ENCODE measurements at regions not wholly inside any gene's neighbourhood (a gene's known extent, or its start where the extent isn't known, plus 50 kb on each side); places are given as distances from the start of the nearest gene placed in this dataset.

GRCh38 chr5:60340326-60340725, 359.6 kb downstream of the DEPDC1B start:
- WGBS: 69% methylated on average over 1 of the region's 1 CpG

GRCh38 chr5:60339691-60340201, 360.2 kb downstream of the DEPDC1B start:
- H3K4me3 ChIP-seq: no peak overlapping the region
- WGBS: 48% methylated on average over 12 of the region's 12 CpGs
- peaks cover 12% of the 10 kb centered on the region for H3K4me1 ChIP-seq
- DNase-seq (ENCODE audit: low spot score in 2 of 2): peak in 1 of 2 donors; percentile 61
- TF ChIP-seq EP300 (IDR thresholded peaks at IDR 0.05) (no peak), POLR2AphosphoS5 (IDR thresholded peaks at IDR 0.05) (no peak), POLR2A (IDR thresholded peaks at IDR 0.05) (no peak), CTCF (IDR thresholded peaks at IDR 0.05) (no peak)
- no peaks in the 10 kb centered on the region for H3K9me3 ChIP-seq
- no peaks in the 10 kb centered on the region for H3K27me3 ChIP-seq
- H3K36me3 ChIP-seq: no peaks in the 10 kb centered on the region
- H3K27ac ChIP-seq: peak overlapping the region; percentile 0

More at GRCh38 chr5:60340326-60340725, 359.6 kb downstream of the DEPDC1B start:
- H3K27ac ChIP-seq: peak overlapping the region; percentile 0
- TF ChIP-seq CTCF (IDR thresholded peaks at IDR 0.05) (no peak), POLR2AphosphoS5 (IDR thresholded peaks at IDR 0.05) (no peak), EP300 (IDR thresholded peaks at IDR 0.05) (no peak), POLR2A (IDR thresholded peaks at IDR 0.05) (no peak)
- H3K9me3 ChIP-seq: no peaks in the 10 kb centered on the region
- H3K27me3 ChIP-seq: no peaks in the 10 kb centered on the region
- peaks cover 12% of the 10 kb centered on the region for H3K4me1 ChIP-seq
- no peaks in the 10 kb centered on the region for H3K36me3 ChIP-seq
- H3K4me3 ChIP-seq: no peak overlapping the region
- no peak for DNase-seq (ENCODE audit: low spot score in 2 of 2)

GRCh38 chr5:60338846-60339245, 361.1 kb downstream of the DEPDC1B start:
- Histone ChIP-seq H3K36me3 (no peaks in the 10 kb centered on the region), H3K9me3 (no peaks in the 10 kb centered on the region), H3K27me3 (no peaks in the 10 kb centered on the region), H3K27ac (no peak overlapping the region), H3K4me3 (no peak overlapping the region), H3K4me1 (peaks cover 12% of the 10 kb centered on the region)
- TF ChIP-seq POLR2AphosphoS5 (IDR thresholded peaks at IDR 0.05): no peak
- TF ChIP-seq CTCF (IDR thresholded peaks at IDR 0.05): no peak
- no peak for TF ChIP-seq EP300 (IDR thresholded peaks at IDR 0.05)
- TF ChIP-seq POLR2A (IDR thresholded peaks at IDR 0.05): no peak
- 90% methylated on average over 3 of the region's 3 CpGs for whole genome bisulfite sequencing
- DNase-seq (ENCODE audit: low spot score in 2 of 2): no peak

- Histone ChIP-seq H3K4me3 (no peak overlapping the region), H3K36me3 (no peaks in the 10 kb centered on the region)
Observed at GRCh38 chr5:60336491-60336890, 363.5 kb downstream of the DEPDC1B start.

GRCh38 chr5:60335913-60336312, 364.1 kb downstream of the DEPDC1B start:
- H3K4me1 ChIP-seq: peaks cover 12% of the 10 kb centered on the region
- no peak overlapping the region for H3K4me3 ChIP-seq
- no peaks in the 10 kb centered on the region for H3K9me3 ChIP-seq
- no peak for TF ChIP-seq POLR2A (IDR thresholded peaks at IDR 0.05)
- no peak for TF ChIP-seq POLR2AphosphoS5 (IDR thresholded peaks at IDR 0.05)
- TF ChIP-seq CTCF (IDR thresholded peaks at IDR 0.05): no peak
- no peak for TF ChIP-seq EP300 (IDR thresholded peaks at IDR 0.05)
- H3K36me3 ChIP-seq: no peaks in the 10 kb centered on the region
- DNase-seq (ENCODE audit: low spot score in 2 of 2): no peak
- 77% methylated on average over 2 of the region's 2 CpGs for WGBS
- H3K27me3 ChIP-seq: no peaks in the 10 kb centered on the region
- H3K27ac ChIP-seq: no peak overlapping the region

More at GRCh38 chr5:60336491-60336890, 363.5 kb downstream of the DEPDC1B start:
- Histone ChIP-seq H3K4me1 (peaks cover 12% of the 10 kb centered on the region), H3K27ac (no peak overlapping the region), H3K27me3 (no peaks in the 10 kb centered on the region), H3K9me3 (no peaks in the 10 kb centered on the region)
- no peak for DNase-seq (ENCODE audit: low spot score in 2 of 2)
- TF ChIP-seq POLR2A (IDR thresholded peaks at IDR 0.05) (no peak), EP300 (IDR thresholded peaks at IDR 0.05) (no peak), CTCF (IDR thresholded peaks at IDR 0.05) (no peak), POLR2AphosphoS5 (IDR thresholded peaks at IDR 0.05) (no peak)

Measured in suprapubic skin (tissue), 4 donors.